ENCODE measurements at regions not wholly inside any gene's neighbourhood (a gene's known extent, or its start where the extent isn't known, plus 50 kb on each side); places are given as distances from the start of the nearest gene placed in this dataset.

GRCh38 chr5:173691931-173692330, 75.5 kb upstream of the BOD1 start:
- no peak for DNase-seq

- no peak for DNase-seq
These were observed 77.2 kb upstream of the BOD1 start for GRCh38 chr5:173693670-173694069.

GRCh38 chr5:173696216-173696615, 79.8 kb upstream of the BOD1 start:
- no peak for DNase-seq

GRCh38 chr5:173697931-173698579, 81.6 kb upstream of the BOD1 start:
- no peak for DNase-seq

GRCh38 chr5:173699966-173700365, 83.5 kb upstream of the BOD1 start:
- no peak for DNase-seq

GRCh38 chr5:173703466-173703865, 87.0 kb upstream of the BOD1 start:
- DNase-seq = no peak

- DNase-seq = no peak
These were observed 88.4 kb upstream of the BOD1 start for GRCh38 chr5:173704615-173705511.

GRCh38 chr5:173705512-173706044, 89.1 kb upstream of the BOD1 start:
- no peak for DNase-seq

GRCh38 chr5:173706700-173707099, 90.2 kb upstream of the BOD1 start:
- no peak for DNase-seq

- no peak for DNase-seq
These were observed 90.9 kb upstream of the BOD1 start for GRCh38 chr5:173707392-173707791.

- DNase-seq = no peak
These were observed 92.7 kb upstream of the BOD1 start for GRCh38 chr5:173709145-173709544.

- DNase-seq = no peak
These were observed 93.3 kb upstream of the BOD1 start for GRCh38 chr5:173709761-173710160.

GRCh38 chr5:173710528-173710927, 94.1 kb upstream of the BOD1 start:
- no peak for DNase-seq

- no peak for DNase-seq
These were observed 95.0 kb upstream of the BOD1 start for GRCh38 chr5:173711466-173711865.

- DNase-seq = no peak
These were observed 96.2 kb upstream of the BOD1 start for GRCh38 chr5:173712609-173713175.

- no peak for DNase-seq
These were observed 98.3 kb upstream of the BOD1 start for GRCh38 chr5:173714551-173715428.

- DNase-seq = no peak
These were observed 99.2 kb upstream of the BOD1 start for GRCh38 chr5:173715607-173716006.

- no peak for DNase-seq
These were observed 99.7 kb upstream of the BOD1 start for GRCh38 chr5:173716058-173716682.

GRCh38 chr5:173717959-173718358, 101.5 kb upstream of the BOD1 start:
- no peak for DNase-seq

GRCh38 chr5:173718469-173718868, 102.0 kb upstream of the BOD1 start:
- no peak for DNase-seq

- DNase-seq = no peak
These were observed 103.3 kb upstream of the BOD1 start for GRCh38 chr5:173719731-173720082.

- DNase-seq = no peak
These were observed 104.0 kb upstream of the BOD1 start for GRCh38 chr5:173720286-173720952.

All from stimulated activated CD4-positive, alpha-beta T cell treated with anti-CD3 and anti-CD28 coated beads, Interleukin-12 subunit alpha, Interleukin-12 subunit beta, amount 100 ng/mL, for 4 hours (primary cell).